ENCODE measurements at regions not wholly inside any gene's neighbourhood (a gene's known extent, or its start where the extent isn't known, plus 50 kb on each side); places are given as distances from the start of the nearest gene placed in this dataset.

DNA sequence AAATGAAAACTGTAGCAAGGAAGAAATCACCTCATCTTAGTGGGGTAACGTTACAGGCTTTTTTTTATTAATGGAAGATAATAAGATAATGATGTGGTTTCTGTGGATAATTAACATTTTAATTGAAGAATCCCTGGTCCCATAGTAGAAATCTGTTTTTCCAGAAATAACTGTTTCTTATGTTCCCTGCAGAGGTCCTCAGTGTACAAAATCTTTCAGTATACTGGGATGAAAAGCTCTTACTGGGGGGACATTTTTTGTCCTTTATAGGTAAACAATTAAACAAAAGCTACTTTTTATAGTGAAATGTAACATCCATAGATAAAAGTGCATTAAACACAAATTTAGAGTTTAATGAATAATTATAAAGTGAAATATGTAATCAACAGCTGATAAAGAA is 312.2 kb downstream of the ATXN7L3B start:
- TF ChIP-seq POLR2A (IDR thresholded peaks at IDR 0.05; ENCODE audit: low read length) = no peak
- TF ChIP-seq GATA1 (IDR thresholded peaks at IDR 0.05; ENCODE audit: low read depth, low read length) = no peak

Measured in erythroblast (primary cell).